H9 (cell line): ENCODE measurements at regions not wholly inside any gene's neighbourhood (a gene's known extent, or its start where the extent isn't known, plus 50 kb on each side); places are given as distances from the start of the nearest gene placed in this dataset.

Source experiments
- DNase-seq: peaks from one replicate; pipeline ENCODE4 v3.0.0-alpha.2; 2017
- H2AFZ ChIP-seq: one replicate; pipeline ENCODE4 v1.6.1; 2013; ENCODE audit warnings: mild to moderate bottlenecking, low read length, control low read depth, moderate library complexity
- H2AK5ac ChIP-seq: 2 replicates; pipeline ENCODE4 v1.6.1; 2013; ENCODE audit warnings: low read length, control low read depth, mixed read lengths; ENCODE audit not compliant: insufficient read length
- H2BK120ac ChIP-seq: one replicate; pipeline ENCODE4 v1.6.1; 2013; ENCODE audit warnings: low read depth, mild to moderate bottlenecking, low read length, control low read depth, inconsistent platforms; ENCODE audit not compliant: poor library complexity, severe bottlenecking
- H2BK12ac ChIP-seq: 2 replicates; pipeline ENCODE4 v1.6.1; 2013; ENCODE audit warnings: low read length, control low read depth, mixed read lengths, low read depth; ENCODE audit not compliant: insufficient read length
- H2BK15ac ChIP-seq: 2 replicates; pipeline ENCODE4 v1.6.1; 2013; ENCODE audit warnings: low read depth, low read length, control low read depth
- H2BK20ac ChIP-seq: one replicate; pipeline ENCODE4 v1.6.1; 2013; ENCODE audit warnings: low read depth, mild to moderate bottlenecking, low read length, control low read depth, inconsistent platforms; ENCODE audit not compliant: poor library complexity, severe bottlenecking
- H2BK5ac ChIP-seq: 2 replicates; pipeline ENCODE4 v1.6.1; 2013; ENCODE audit warnings: low read length, control low read depth, mixed read lengths; ENCODE audit not compliant: insufficient read length
- H3K14ac ChIP-seq: 2 replicates; pipeline ENCODE4 v1.6.1; 2013; ENCODE audit warnings: low read length, control low read depth; ENCODE audit not compliant: insufficient read depth
- H3K18ac ChIP-seq: 2 replicates; pipeline ENCODE4 v1.6.1; 2013; ENCODE audit warnings: low read depth, mild to moderate bottlenecking, mixed read lengths, low read length, control low read depth; ENCODE audit not compliant: insufficient read length
- H3K23ac ChIP-seq: 2 replicates; pipeline ENCODE4 v1.6.1; 2013; ENCODE audit warnings: low read length, control low read depth, mixed read lengths, low read depth; ENCODE audit not compliant: insufficient read length
- H3K23me2 ChIP-seq: 2 replicates; pipeline ENCODE4 v1.6.1; 2013; ENCODE audit warnings: low read depth, mild to moderate bottlenecking, mixed read lengths, low read length, control low read depth; ENCODE audit not compliant: insufficient read length, poor library complexity, severe bottlenecking
- H3K27ac ChIP-seq: 2 replicates; pipeline ENCODE4 v1.5.1; 2013; ENCODE audit warnings: low read length, control low read depth, mixed read lengths, low read depth; ENCODE audit not compliant: insufficient read length
- H3K27me3 ChIP-seq: 2 replicates; pipeline ENCODE4 v1.6.1; 2013; ENCODE audit warnings: low read length, control low read depth, inconsistent platforms; ENCODE audit not compliant: insufficient read depth
- H3K4ac ChIP-seq: 2 replicates; pipeline ENCODE4 v1.6.1; 2013; ENCODE audit warnings: low read depth, mild to moderate bottlenecking, control low read depth, inconsistent platforms, low read length, moderate library complexity
- H3K4me1 ChIP-seq: 2 replicates; pipeline ENCODE4 v1.6.1; 2013; ENCODE audit warnings: low read length, control low read depth, inconsistent platforms; ENCODE audit not compliant: insufficient read depth
- H3K4me2 ChIP-seq: 2 replicates; pipeline ENCODE4 v1.6.1; 2013; ENCODE audit warnings: low read length, control low read depth, mixed read lengths; ENCODE audit not compliant: insufficient read length, insufficient read depth
- H3K56ac ChIP-seq: 2 replicates; pipeline ENCODE4 v1.6.1; 2013; ENCODE audit warnings: low read depth, mild to moderate bottlenecking, mixed read lengths, low read length, control low read depth; ENCODE audit not compliant: insufficient read length
- H3K79me1 ChIP-seq: 2 replicates; pipeline ENCODE4 v1.6.1; 2013; ENCODE audit warnings: low read depth, mild to moderate bottlenecking, moderate library complexity, low read length, control low read depth, inconsistent platforms; ENCODE audit not compliant: insufficient read depth, poor library complexity, severe bottlenecking
- H3K79me2 ChIP-seq: 2 replicates; pipeline ENCODE4 v1.6.1; 2013; ENCODE audit warnings: low read length, control low read depth, inconsistent platforms; ENCODE audit not compliant: insufficient read depth
- H3K9ac ChIP-seq: 2 replicates; pipeline ENCODE4 v1.6.1; 2013; ENCODE audit warnings: low read length, control low read depth, mixed read lengths; ENCODE audit not compliant: insufficient read length; ENCODE audit errors: extremely low read depth
- H3K9me3 ChIP-seq: one replicate; pipeline ENCODE4 v1.6.1; 2013; ENCODE audit warnings: low read depth, low read length, inconsistent platforms; ENCODE audit not compliant: control insufficient read depth
- H3T11ph ChIP-seq: one replicate; pipeline ENCODE4 v1.6.1; 2013; ENCODE audit warnings: mild to moderate bottlenecking, low read length, control low read depth, inconsistent platforms
- H4K20me1 ChIP-seq: one replicate; pipeline ENCODE4 v1.6.1; 2013; ENCODE audit not compliant: control insufficient read depth, insufficient read length, insufficient read depth
- H4K5ac ChIP-seq: 2 replicates; pipeline ENCODE4 v1.6.1; 2013; ENCODE audit warnings: low read depth, mild to moderate bottlenecking, mixed read lengths, low read length, control low read depth; ENCODE audit not compliant: insufficient read length
- H4K8ac ChIP-seq: replicated peaks from 2 replicates; pipeline ENCODE4 v1.6.1; 2013; ENCODE audit warnings: low read length, control low read depth, mixed read lengths, low read depth; ENCODE audit not compliant: insufficient read length
- H4K91ac ChIP-seq: 2 replicates; pipeline ENCODE4 v1.6.1; 2013; ENCODE audit warnings: low read depth, mild to moderate bottlenecking, moderate library complexity, mixed read lengths, low read length, control low read depth; ENCODE audit not compliant: insufficient read length
- H3K27ac Mint-ChIP-seq, 3 experiments: 2 replicates in 2 of 3; 3 replicates in 1 of 3; pipeline ENCODE4 v1.8.0; 2020 to 2021; ENCODE audit warnings: mixed read lengths in 3 of 3, mild to moderate bottlenecking in 1 of 3, moderate library complexity in 1 of 3
- H3K27me3 Mint-ChIP-seq: 2 replicates; pipeline ENCODE4 v1.8.0; 2021; ENCODE audit warnings: low read depth, mild to moderate bottlenecking, moderate library complexity, mixed read lengths
- H3K36me3 Mint-ChIP-seq, 3 experiments: 2 replicates in 2 of 3; 3 replicates in 1 of 3; pipeline ENCODE4 v1.8.0; 2020 to 2021; ENCODE audit warnings: low read depth in 3 of 3, mixed read lengths in 3 of 3; ENCODE audit not compliant: insufficient read depth in 1 of 3
- H3K4me1 Mint-ChIP-seq, 2 experiments: 2 replicates each; pipeline ENCODE4 v1.8.0; 2020; ENCODE audit warnings: mixed read lengths in 2 of 2
- H3K4me3 Mint-ChIP-seq, 2 experiments: 2 replicates in 1 of 2; 3 replicates in 1 of 2; pipeline ENCODE4 v1.8.0; 2020 to 2021; ENCODE audit warnings: mild to moderate bottlenecking in 2 of 2, mixed read lengths in 2 of 2, moderate library complexity in 1 of 2
- H3K9me3 Mint-ChIP-seq, 2 experiments: 2 replicates in 1 of 2; 3 replicates in 1 of 2; pipeline ENCODE4 v1.8.0; 2020; ENCODE audit warnings: mild to moderate bottlenecking in 2 of 2, mixed read lengths in 2 of 2, moderate library complexity in 1 of 2
- CTCF ChIP-seq: fragments of 200-600 bp; sonication (generic); conservative IDR thresholded peaks from 3 replicates; pipeline ENCODE4 v1.8.0; 2021; ENCODE audit warnings: antibody characterized with exemption, mild to moderate bottlenecking
- WGBS: extraction: QIAGEN DNeasy Blood & Tissue Kit; methylation state at CpG from one replicate; pipeline ENCODE4 v1.1.7; 2013; ENCODE audit warnings: missing lambda C conversion rate, low lambda C conversion rate, mixed read lengths; ENCODE audit not compliant: insufficient read length; ENCODE audit errors: extremely low coverage; 5-methylcytosine and 5-hydroxymethylcytosine counted together

- Histone ChIP-seq H3K4me2 (no peak overlapping the region), H2BK5ac (no peak overlapping the region), H3K9ac (no peak overlapping the region), H2BK120ac (no peak overlapping the region), H2BK12ac (no peak overlapping the region), H3K79me2 (no peaks in the 10 kb centered on the region), H3K4ac (no peak overlapping the region), H2BK15ac (no peak overlapping the region), H4K20me1 (no peaks in the 10 kb centered on the region), H4K5ac (no peak overlapping the region), H3K9me3 (no peaks in the 10 kb centered on the region), H3T11ph (no peak overlapping the region), H3K18ac (no peak overlapping the region), H2AK5ac (no peak overlapping the region), H4K91ac (no peak overlapping the region), H2BK20ac (no peak overlapping the region), H3K27ac (no peak overlapping the region), H3K27me3 (no peaks in the 10 kb centered on the region), H2AFZ (no peak overlapping the region), H3K14ac (no peak overlapping the region), H4K8ac (no peak overlapping the region), H3K23ac (no peak overlapping the region), H3K23me2 (no peaks in the 10 kb centered on the region), H3K4me1 (no peaks in the 10 kb centered on the region), H3K79me1 (no peaks in the 10 kb centered on the region), H3K56ac (no peak overlapping the region)
- Mint-ChIP-seq H3K36me3 (peaks cover 0 to 5% (median 2%) of the 10 kb centered on the region in 3 experiments; a peak in 1 of 7 replicates), H3K27ac (no peak overlapping the region), H3K4me1 (no peaks in the 10 kb centered on the region), H3K27me3 (no peaks in the 10 kb centered on the region), H3K9me3 (no peaks in the 10 kb centered on the region; a peak in 2 of 5 replicates), H3K4me3 (no peak overlapping the region)
- TF ChIP-seq CTCF = no peak
- WGBS = no CpG with 5 or more reads among the region's 3 CpGs
- DNase-seq = no peak
These were observed 331.9 kb downstream of the BTG1 start for GRCh38 chr12:91813701-91814100.
